GM12892 (cell line): ENCODE measurements at regions not wholly inside any gene's neighbourhood (a gene's known extent, or its start where the extent isn't known, plus 50 kb on each side); places are given as distances from the start of the nearest gene placed in this dataset.

ENCODE experiments used
- DNase-seq: peaks from one replicate; pipeline ENCODE4 v3.0.0; 2011; ENCODE audit not compliant: insufficient read length
- FAIRE-seq: peaks from 2 replicates; lab custom pipeline; 2011; peaks lifted over from hg19 to GRCh38; lab: Jason Lieb, UNC
- POLR2A ChIP-seq: IDR thresholded peaks from 2 replicates; pipeline ENCODE4 v1.6.1; 2011; ENCODE audit warnings: low read depth, low read length, control low read depth
- POLR2AphosphoS5 ChIP-seq: IDR thresholded peaks from 2 replicates; pipeline ENCODE4 v1.6.1; 2011; ENCODE audit warnings: low read depth, low read length, control low read depth
- TAF1 ChIP-seq: IDR thresholded peaks from 2 replicates; pipeline ENCODE4 v1.6.1; 2011; ENCODE audit warnings: low read depth, mild to moderate bottlenecking, control low read depth, low read length, borderline replicate concordance

- FAIRE-seq, result no peak
- TF ChIP-seq POLR2AphosphoS5, result no peak
- TF ChIP-seq TAF1, result no peak
- TF ChIP-seq POLR2A, result no peak
- DNase-seq, result no peak
Observed at GRCh38 chr1:94646141-94646643, 104.6 kb upstream of the F3 start.

GRCh38 chr1:94644352-94644751 lies 102.8 kb upstream of the F3 start:
- FAIRE-seq, result no peak
- no peak for DNase-seq
- TF ChIP-seq POLR2A (no peak), POLR2AphosphoS5 (no peak), TAF1 (no peak)

GRCh38 chr1:94643819-94644218 lies 102.3 kb upstream of the F3 start:
- DNase-seq, result no peak
- TF ChIP-seq POLR2AphosphoS5 (no peak), TAF1 (no peak), POLR2A (no peak)

GRCh38 chr1:94642617-94643321 lies 101.2 kb upstream of the F3 start:
- no peak for TF ChIP-seq POLR2A
- TF ChIP-seq POLR2AphosphoS5, result no peak
- no peak for TF ChIP-seq TAF1
- DNase-seq (no peak), FAIRE-seq (no peak)

More at GRCh38 chr1:94643819-94644218, 102.3 kb upstream of the F3 start:
- no peak for FAIRE-seq

GRCh38 chr1:94641990-94642389 lies 100.4 kb upstream of the F3 start:
- DNase-seq, result no peak
- no peak for TF ChIP-seq POLR2A
- TF ChIP-seq POLR2AphosphoS5, result no peak
- no peak for TF ChIP-seq TAF1
- no peak for FAIRE-seq

- TF ChIP-seq TAF1, result no peak
- TF ChIP-seq POLR2A, result no peak
- TF ChIP-seq POLR2AphosphoS5, result no peak
- DNase-seq, result no peak
- no peak for FAIRE-seq
Observed at GRCh38 chr1:94640125-94640524, 98.6 kb upstream of the F3 start.

GRCh38 chr1:94637121-94637520 lies 95.6 kb upstream of the F3 start:
- no peak for TF ChIP-seq POLR2A
- TF ChIP-seq TAF1, result no peak
- TF ChIP-seq POLR2AphosphoS5, result no peak
- DNase-seq (no peak), FAIRE-seq (no peak)

- DNase-seq, result no peak
- no peak for TF ChIP-seq POLR2AphosphoS5
Observed at GRCh38 chr1:94636624-94637023, 95.1 kb upstream of the F3 start.

GRCh38 chr1:94636100-94636499 lies 94.5 kb upstream of the F3 start:
- DNase-seq (no peak), FAIRE-seq (no peak)
- no peak for TF ChIP-seq POLR2AphosphoS5

More at GRCh38 chr1:94636624-94637023, 95.1 kb upstream of the F3 start:
- no peak for FAIRE-seq

- DNase-seq (no peak), FAIRE-seq (no peak)
- no peak for TF ChIP-seq TAF1
Observed at GRCh38 chr1:94634977-94635416, 93.4 kb upstream of the F3 start.

- no peak for TF ChIP-seq POLR2AphosphoS5
- FAIRE-seq (no peak), DNase-seq (no peak)
Observed at GRCh38 chr1:94633051-94633450, 91.5 kb upstream of the F3 start.

- no peak for DNase-seq
- TF ChIP-seq POLR2A (no peak), TAF1 (no peak), POLR2AphosphoS5 (no peak)
- FAIRE-seq, result no peak
Observed at GRCh38 chr1:94629259-94630181, 88.0 kb upstream of the F3 start.
